Stomach smooth muscle (tissue), 2 donors: ENCODE measurements at regions not wholly inside any gene's neighbourhood (a gene's known extent, or its start where the extent isn't known, plus 50 kb on each side); places are given as distances from the start of the nearest gene placed in this dataset.
"Not testable (repeated sequence)": the region's sequence is repeated elsewhere in the genome, so short reads cannot be mapped to it uniquely, and the experiment has no call there.

Source experiments
- H3K27ac ChIP-seq: one replicate; pipeline ENCODE4 v1.7.0; 2013; ENCODE audit warnings: mild to moderate bottlenecking, low read length, inconsistent platforms
- H3K27me3 ChIP-seq, 2 donors: one replicate each; pipeline ENCODE4 v1.7.0; 2013; ENCODE audit warnings: low read length in 2 of 2; ENCODE audit not compliant: insufficient read depth in 2 of 2, control insufficient read depth in 1 of 2
- H3K36me3 ChIP-seq, 2 donors: one replicate each; pipeline ENCODE4 v1.7.0; 2013; ENCODE audit warnings: low read length in 2 of 2; ENCODE audit not compliant: control insufficient read depth in 2 of 2, insufficient read depth in 2 of 2
- H3K4me1 ChIP-seq: one replicate; pipeline ENCODE4 v1.7.0; 2013; ENCODE audit warnings: low read length; ENCODE audit not compliant: control insufficient read depth, insufficient read depth
- H3K4me3 ChIP-seq, 2 donors: one replicate each; pipeline ENCODE4 v1.7.0; 2013; ENCODE audit warnings: low read length in 2 of 2
- H3K9ac ChIP-seq, 2 donors: one replicate each; pipeline ENCODE4 v1.7.0; 2013; ENCODE audit warnings: low read length in 2 of 2, mild to moderate bottlenecking in 1 of 2
- H3K9me3 ChIP-seq, 2 donors: one replicate each; pipeline ENCODE4 v1.7.0; 2013; ENCODE audit warnings: low read length in 2 of 2; ENCODE audit not compliant: control insufficient read depth in 2 of 2
- donor health status: healthy.
- donor health status: Pancreatic carcinoma.

GRCh38 chr2:44084850-44085249 is 83.8 kb upstream of the PPM1B start:
- Histone ChIP-seq H3K36me3 (no peaks in the 10 kb centered on the region), H3K27me3 (no peaks in the 10 kb centered on the region), H3K9me3 (no peaks in the 10 kb centered on the region), H3K9ac (no peak overlapping the region), H3K27ac (no peak overlapping the region), H3K4me1 (peaks cover 13% of the 10 kb centered on the region), H3K4me3 (no peak overlapping the region)

GRCh38 chr2:44086629-44087028 is 82.0 kb upstream of the PPM1B start:
- Histone ChIP-seq H3K4me3 (peak overlapping the region; percentile 71 to 79), H3K9me3 (no peaks in the 10 kb centered on the region), H3K4me1 (peaks cover 13% of the 10 kb centered on the region), H3K27me3 (no peaks in the 10 kb centered on the region), H3K27ac (no peak overlapping the region), H3K36me3 (no peaks in the 10 kb centered on the region), H3K9ac (peak overlapping the region; percentile 60 to 82)

GRCh38 chr2:44087036-44087713 is 81.5 kb upstream of the PPM1B start:
- Histone ChIP-seq H3K9me3 (no peaks in the 10 kb centered on the region), H3K9ac (peak overlapping the region; percentile 60 to 82), H3K36me3 (no peaks in the 10 kb centered on the region), H3K4me1 (peaks cover 13% of the 10 kb centered on the region), H3K27me3 (no peaks in the 10 kb centered on the region), H3K27ac (peak overlapping the region; percentile 58), H3K4me3 (peak overlapping the region; percentile 71 to 79)

GRCh38 chr2:44087714-44088092 is 81.0 kb upstream of the PPM1B start:
- peak overlapping the region; percentile 71 to 79 for H3K4me3 ChIP-seq
- H3K4me1 ChIP-seq = peaks cover 13% of the 10 kb centered on the region
- no peaks in the 10 kb centered on the region for H3K36me3 ChIP-seq
- H3K9ac ChIP-seq = peak overlapping the region; percentile 60 to 82
- no peaks in the 10 kb centered on the region for H3K9me3 ChIP-seq
- peak overlapping the region; percentile 58 for H3K27ac ChIP-seq
- H3K27me3 ChIP-seq = no peaks in the 10 kb centered on the region

GRCh38 chr2:44092519-44092918 is 76.2 kb upstream of the PPM1B start:
- not testable (repeated sequence) for H3K27me3 ChIP-seq, H3K27ac ChIP-seq, H3K9me3 ChIP-seq, H3K36me3 ChIP-seq, H3K4me1 ChIP-seq, H3K9ac ChIP-seq, H3K4me3 ChIP-seq

GRCh38 chr2:44093970-44094369 is 74.7 kb upstream of the PPM1B start:
- Histone ChIP-seq H3K27ac (no peak overlapping the region), H3K4me1 (no peaks in the 10 kb centered on the region), H3K27me3 (no peaks in the 10 kb centered on the region), H3K36me3 (no peaks in the 10 kb centered on the region), H3K9me3 (no peaks in the 10 kb centered on the region), H3K9ac (no peak overlapping the region), H3K4me3 (no peak overlapping the region)

GRCh38 chr2:44097322-44097907 is 71.3 kb upstream of the PPM1B start:
- H3K27ac ChIP-seq = no peak overlapping the region
- no peaks in the 10 kb centered on the region for H3K9me3 ChIP-seq

GRCh38 chr2:44098050-44098449 is 70.6 kb upstream of the PPM1B start:
- no peaks in the 10 kb centered on the region for H3K27me3 ChIP-seq

More at GRCh38 chr2:44097322-44097907, 71.3 kb upstream of the PPM1B start:
- Histone ChIP-seq H3K27me3 (no peaks in the 10 kb centered on the region), H3K9ac (no peak overlapping the region), H3K36me3 (no peaks in the 10 kb centered on the region), H3K4me1 (no peaks in the 10 kb centered on the region), H3K4me3 (no peak overlapping the region)

GRCh38 chr2:44098891-44099290 is 69.8 kb upstream of the PPM1B start:
- Histone ChIP-seq H3K27ac (no peak overlapping the region), H3K36me3 (no peaks in the 10 kb centered on the region), H3K4me3 (no peak overlapping the region), H3K4me1 (no peaks in the 10 kb centered on the region), H3K9me3 (no peaks in the 10 kb centered on the region), H3K27me3 (no peaks in the 10 kb centered on the region), H3K9ac (no peak overlapping the region)

More at GRCh38 chr2:44098050-44098449, 70.6 kb upstream of the PPM1B start:
- Histone ChIP-seq H3K36me3 (no peaks in the 10 kb centered on the region), H3K9ac (no peak overlapping the region), H3K4me1 (no peaks in the 10 kb centered on the region), H3K9me3 (no peaks in the 10 kb centered on the region), H3K27ac (no peak overlapping the region), H3K4me3 (no peak overlapping the region)

GRCh38 chr2:44100351-44100750 is 68.3 kb upstream of the PPM1B start:
- Histone ChIP-seq H3K9ac (no peak overlapping the region), H3K36me3 (no peaks in the 10 kb centered on the region), H3K27ac (no peak overlapping the region), H3K4me3 (no peak overlapping the region), H3K9me3 (no peaks in the 10 kb centered on the region), H3K4me1 (no peaks in the 10 kb centered on the region), H3K27me3 (no peaks in the 10 kb centered on the region)

- no peak overlapping the region for H3K4me3 ChIP-seq
- H3K9ac ChIP-seq = peak overlapping the region in 1 of 2 donors; percentile 13
- H3K36me3 ChIP-seq = no peaks in the 10 kb centered on the region
- H3K27me3 ChIP-seq = no peaks in the 10 kb centered on the region
- no peak overlapping the region for H3K27ac ChIP-seq
- H3K4me1 ChIP-seq = no peaks in the 10 kb centered on the region
- no peaks in the 10 kb centered on the region for H3K9me3 ChIP-seq
Measured at GRCh38 chr2:44101246-44101645, 67.4 kb upstream of the PPM1B start.
